B cell (primary cell): ENCODE measurements at regions not wholly inside any gene's neighbourhood (a gene's known extent, or its start where the extent isn't known, plus 50 kb on each side); places are given as distances from the start of the nearest gene placed in this dataset.

Source experiments
- ATAC-seq: fragments of 200-7000 bp; cut with Tn5 transposase; one replicate; pipeline ENCODE4 v1.10.0; 2021; ENCODE audit warnings: low read depth, mild to moderate bottlenecking, moderate number of reproducible peaks, moderate library complexity
- CTCF ChIA-PET: fragments of 350-600 bp; sonication (Branson Sonifier 250); formaldehyde crosslinking; loops from one replicate; lab custom pipeline; 2021; ENCODE audit warnings: antibody characterized with exemption, inconsistent platforms; lab: Charles Lee
- POLR2A ChIA-PET: fragments of 350-600 bp; sonication (Branson Sonifier 250); formaldehyde crosslinking; loops from one replicate; lab custom pipeline; 2021; ENCODE audit warnings: antibody characterized with exemption; lab: Charles Lee
- DNase-seq: peaks from one replicate; pipeline ENCODE4 v3.0.0; 2013
- H2AFZ ChIP-seq: 2 replicates; pipeline ENCODE4 v1.6.1; 2012; ENCODE audit warnings: mild to moderate bottlenecking, low read depth, low read length; ENCODE audit not compliant: insufficient read depth, poor library complexity, severe bottlenecking
- H3K27ac ChIP-seq, 2 donors: 1 replicate in 1 of 2; 2 replicates in 1 of 2; pipeline ENCODE4 v1.5.1; 2012 to 2013; ENCODE audit warnings: low read length in 2 of 2, mild to moderate bottlenecking in 2 of 2, moderate library complexity in 1 of 2
- H3K27me3 ChIP-seq, 4 experiments: fragments of 200-600 bp in 1 of 4; sonication (generic) in 1 of 4; replicated peaks in 1 of 4; 1 replicate in 2 of 4; 2 replicates in 2 of 4; pipeline versions ENCODE4 v1.6.1 to v1.7.0; 2013 to 2016; ENCODE audit warnings: low read length in 3 of 4, mild to moderate bottlenecking in 2 of 4, mixed read lengths in 1 of 4, moderate library complexity in 1 of 4; ENCODE audit not compliant: insufficient read depth in 4 of 4, control insufficient read depth in 3 of 4; ENCODE audit errors: control extremely low read depth in 1 of 4
- H3K36me3 ChIP-seq, 2 experiments: replicated peaks in 1 of 2; 1 replicate in 1 of 2; 2 replicates in 1 of 2; pipeline versions ENCODE4 v1.6.1 to v1.7.1; 2013; ENCODE audit warnings: low read length in 1 of 2; ENCODE audit not compliant: insufficient read depth in 2 of 2, control insufficient read depth in 1 of 2; ENCODE audit errors: control extremely low read depth in 1 of 2, extremely low read depth in 1 of 2
- H3K4me1 ChIP-seq, 2 donors: fragments of 200-600 bp in 1 of 2; sonication (generic) in 1 of 2; 1 replicate in 1 of 2; 2 replicates in 1 of 2; pipeline versions ENCODE4 v1.5.1 to v1.6.1; 2013 to 2017; ENCODE audit warnings: low read length in 2 of 2; ENCODE audit not compliant: control insufficient read depth in 2 of 2, insufficient read depth in 2 of 2
- H3K4me2 ChIP-seq: replicated peaks from 2 replicates; pipeline ENCODE3; 2012; ENCODE audit warnings: mild to moderate bottlenecking, low read depth, low read length; ENCODE audit not compliant: poor library complexity, severe bottlenecking
- H3K4me3 ChIP-seq, 5 experiments: fragments of 200-600 bp in 1 of 5; sonication (generic) in 1 of 5; 1 replicate in 3 of 5; 2 replicates in 2 of 5; pipeline versions ENCODE4 v1.5.1 to v1.7.0; 2011 to 2016; ENCODE audit warnings: low read length in 4 of 5, mild to moderate bottlenecking in 4 of 5, low read depth in 2 of 5, control low read depth in 1 of 5, moderate library complexity in 1 of 5; ENCODE audit not compliant: insufficient read depth in 1 of 5; ENCODE audit errors: control extremely low read depth in 1 of 5, extremely low read depth in 1 of 5
- H3K79me2 ChIP-seq: fragments of 200-600 bp; sonication (generic); one replicate; pipeline ENCODE4 v1.6.0; 2016; ENCODE audit warnings: low read length; ENCODE audit not compliant: control insufficient read depth, insufficient read depth
- H3K9ac ChIP-seq: fragments of 200-600 bp; sonication (generic); 2 replicates; pipeline ENCODE4 v1.6.1; 2017; ENCODE audit warnings: mild to moderate bottlenecking, low read length, moderate library complexity
- H3K9me3 ChIP-seq, 3 donors: one replicate each; pipeline versions ENCODE4 v1.6.1 to v1.7.1; 2013; ENCODE audit warnings: low read length in 2 of 3; ENCODE audit not compliant: control insufficient read depth in 2 of 3, insufficient read depth in 1 of 3; ENCODE audit errors: control extremely low read depth in 1 of 3
- H4K20me1 ChIP-seq: 2 replicates; pipeline ENCODE4 v1.6.0; 2012; ENCODE audit warnings: mild to moderate bottlenecking, low read length; ENCODE audit not compliant: insufficient read depth, control insufficient read depth, poor library complexity, severe bottlenecking
- H3K27ac Mint-ChIP-seq: one replicate; pipeline ENCODE4 v1.8.0; 2021; ENCODE audit warnings: mixed read lengths
- H3K27me3 Mint-ChIP-seq: one replicate; pipeline ENCODE4 v1.8.0; 2021; ENCODE audit warnings: mixed read lengths
- H3K4me1 Mint-ChIP-seq: one replicate; pipeline ENCODE4 v1.8.0; 2021; ENCODE audit warnings: mixed read lengths
- H3K4me3 Mint-ChIP-seq: one replicate; pipeline ENCODE4 v1.8.0; 2021; ENCODE audit warnings: mixed read lengths
- H3K9me3 Mint-ChIP-seq: one replicate; pipeline ENCODE4 v1.8.0; 2022; ENCODE audit warnings: mixed read lengths; ENCODE audit not compliant: insufficient read depth
- EZH2 ChIP-seq: IDR thresholded peaks from 2 replicates; pipeline ENCODE4 v1.6.1; 2012; ENCODE audit warnings: borderline replicate concordance, low read depth, mild to moderate bottlenecking, moderate library complexity, low read length; ENCODE audit not compliant: insufficient read depth, poor library complexity, severe bottlenecking
- whole genome bisulfite sequencing: methylation state at CpG from one replicate; pipeline ENCODE4 v1.1.5; 2013; ENCODE audit warnings: missing lambda C conversion rate; ENCODE audit not compliant: insufficient coverage; 5-methylcytosine and 5-hydroxymethylcytosine counted together
- intact Hi-C: fragments of 100-400 bp; cut with micrococcal nuclease; formaldehyde crosslinking; loops from one replicate; pipeline ENCODE4 v1.10.0; 2022
- TF ChIP-seq, protein P1 (sequence below): fragments of 200-600 bp; IDR thresholded peaks from one replicate; pipeline ENCODE4 v1.8.0; 2022; ENCODE audit warnings: antibody characterized with exemption, mild to moderate bottlenecking

GRCh38 chr14:98965076-98965475 is 306.9 kb downstream of the BCL11B start:
- DNase-seq (no peak), ATAC-seq (no peak)
- Histone ChIP-seq H3K79me2 (no peaks in the 10 kb centered on the region), H4K20me1 (no peaks in the 10 kb centered on the region), H3K9me3 (peaks cover 0 to 32% (median 0%) of the 10 kb centered on the region in 3 donors), H3K27me3 (no peaks in the 10 kb centered on the region), H2AFZ (no peak overlapping the region), H3K9ac (no peak overlapping the region), H3K4me2 (no peak overlapping the region), H3K4me1 (no peaks in the 10 kb centered on the region), H3K27ac (no peak overlapping the region), H3K36me3 (no peaks in the 10 kb centered on the region), H3K4me3 (no peak overlapping the region)
- intact Hi-C loops, result no loop called here
- 96% methylated on average over 3 of the region's 5 CpGs for WGBS
- CTCF ChIA-PET, result no interaction called here
- POLR2A ChIA-PET, result no interaction called here
- Mint-ChIP-seq H3K27ac (no peak overlapping the region), H3K4me3 (no peak overlapping the region), H3K9me3 (peaks cover 2% of the 10 kb centered on the region), H3K27me3 (no peaks in the 10 kb centered on the region), H3K4me1 (no peaks in the 10 kb centered on the region)
- TF ChIP-seq, protein P1, sequence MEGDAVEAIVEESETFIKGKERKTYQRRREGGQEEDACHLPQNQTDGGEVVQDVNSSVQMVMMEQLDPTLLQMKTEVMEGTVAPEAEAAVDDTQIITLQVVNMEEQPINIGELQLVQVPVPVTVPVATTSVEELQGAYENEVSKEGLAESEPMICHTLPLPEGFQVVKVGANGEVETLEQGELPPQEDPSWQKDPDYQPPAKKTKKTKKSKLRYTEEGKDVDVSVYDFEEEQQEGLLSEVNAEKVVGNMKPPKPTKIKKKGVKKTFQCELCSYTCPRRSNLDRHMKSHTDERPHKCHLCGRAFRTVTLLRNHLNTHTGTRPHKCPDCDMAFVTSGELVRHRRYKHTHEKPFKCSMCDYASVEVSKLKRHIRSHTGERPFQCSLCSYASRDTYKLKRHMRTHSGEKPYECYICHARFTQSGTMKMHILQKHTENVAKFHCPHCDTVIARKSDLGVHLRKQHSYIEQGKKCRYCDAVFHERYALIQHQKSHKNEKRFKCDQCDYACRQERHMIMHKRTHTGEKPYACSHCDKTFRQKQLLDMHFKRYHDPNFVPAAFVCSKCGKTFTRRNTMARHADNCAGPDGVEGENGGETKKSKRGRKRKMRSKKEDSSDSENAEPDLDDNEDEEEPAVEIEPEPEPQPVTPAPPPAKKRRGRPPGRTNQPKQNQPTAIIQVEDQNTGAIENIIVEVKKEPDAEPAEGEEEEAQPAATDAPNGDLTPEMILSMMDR, result no peak
- TF ChIP-seq EZH2, result no peak

DNA sequence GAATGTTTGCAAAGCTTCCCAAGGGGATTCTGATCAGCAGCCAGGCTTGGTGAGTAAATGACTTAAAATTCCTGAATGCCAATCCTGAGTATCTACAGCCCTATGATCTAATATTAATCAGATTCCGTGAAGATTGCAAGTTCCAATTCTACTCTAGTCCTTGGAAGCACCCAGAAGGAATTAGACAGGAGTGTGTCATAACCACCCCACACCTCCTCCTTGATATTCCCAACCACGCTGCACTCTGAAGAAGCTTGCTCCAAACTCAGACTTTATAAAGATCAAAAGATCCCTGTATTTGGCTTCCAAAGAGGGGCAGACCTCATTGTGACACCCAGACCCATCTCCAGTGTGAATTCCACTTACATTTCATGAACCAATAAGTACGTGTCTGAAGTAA is 306.0 kb downstream of the BCL11B start:
- Histone ChIP-seq H3K27ac (no peak overlapping the region), H3K79me2 (no peaks in the 10 kb centered on the region), H3K27me3 (no peaks in the 10 kb centered on the region), H3K36me3 (no peaks in the 10 kb centered on the region), H3K4me3 (no peak overlapping the region), H3K9me3 (peaks cover 0 to 26% (median 0%) of the 10 kb centered on the region in 3 donors), H2AFZ (no peak overlapping the region), H4K20me1 (no peaks in the 10 kb centered on the region), H3K9ac (no peak overlapping the region), H3K4me1 (no peaks in the 10 kb centered on the region), H3K4me2 (no peak overlapping the region)
- H3K9me3 Mint-ChIP-seq, result peaks cover 2% of the 10 kb centered on the region
- H3K27me3 Mint-ChIP-seq, result no peaks in the 10 kb centered on the region
- intact Hi-C loops, result no loop called here
- no peak for DNase-seq
- TF ChIP-seq EZH2, result no peak
- TF ChIP-seq, protein P1, result no peak
- ChIA-PET CTCF (no interaction called here), POLR2A (no interaction called here)
- no peak overlapping the region for H3K4me3 Mint-ChIP-seq
- H3K4me1 Mint-ChIP-seq, result no peaks in the 10 kb centered on the region
- WGBS, result 75% methylated on average over 1 of the region's 3 CpGs
- H3K27ac Mint-ChIP-seq, result no peak overlapping the region
- ATAC-seq, result no peak
